Muscle of back (tissue), 3 donors: ENCODE measurements at regions not wholly inside any gene's neighbourhood (a gene's known extent, or its start where the extent isn't known, plus 50 kb on each side); places are given as distances from the start of the nearest gene placed in this dataset.

Experiments
- DNase-seq, 3 donors: peaks; one replicate each; pipeline versions ENCODE4 v3.0.0 to v3.0.0-alpha.2; 2013

DNA sequence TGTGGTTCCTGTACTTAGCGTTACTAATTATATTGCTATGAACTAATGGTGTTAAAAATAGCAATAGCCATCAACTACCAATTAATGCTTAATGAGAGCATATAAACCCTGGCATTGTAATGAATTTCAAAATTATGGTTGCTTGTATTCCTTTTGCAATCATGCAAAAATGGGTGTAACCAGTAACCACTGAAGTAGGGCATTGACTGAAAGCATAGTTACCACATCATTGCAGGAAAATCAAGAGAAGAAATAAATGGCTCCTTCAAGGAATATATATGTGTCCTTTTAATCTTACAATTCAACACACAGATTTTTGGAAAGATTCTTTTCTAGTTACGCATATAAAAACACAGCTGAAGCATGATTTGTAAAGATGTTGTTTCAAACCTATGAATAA, 328.3 kb upstream of the AGTR1 start:
- no peak for DNase-seq

DNA sequence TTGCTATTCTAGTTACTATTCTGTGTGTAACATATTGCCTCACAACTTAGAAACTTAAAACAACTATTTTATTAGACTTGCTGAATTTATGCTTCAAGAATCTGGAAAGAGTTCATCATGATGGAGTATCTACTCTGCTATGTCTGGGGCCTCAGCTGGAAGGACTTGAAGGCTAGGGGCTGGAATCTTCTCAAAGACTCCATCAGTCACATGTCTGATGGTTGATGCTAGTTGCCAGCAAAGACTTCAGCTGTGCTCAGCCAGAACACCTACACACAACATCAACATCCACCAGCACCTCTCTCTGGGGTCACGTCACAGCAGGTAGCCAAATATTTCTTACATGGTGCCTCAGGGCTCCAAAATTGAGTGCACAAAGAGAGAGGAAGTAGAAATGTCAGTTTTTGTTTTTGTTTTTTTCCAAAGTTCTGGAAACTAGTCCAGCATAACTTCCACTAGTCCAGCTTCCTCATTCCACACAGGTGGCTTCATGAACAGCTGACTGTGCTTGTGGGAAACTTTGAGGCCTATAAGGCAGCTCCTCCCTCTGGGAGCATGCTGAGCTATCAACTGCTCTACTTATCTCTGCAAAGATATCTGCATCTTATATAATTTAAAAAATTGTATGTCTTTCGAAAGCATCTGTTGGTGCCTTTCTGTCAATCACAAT, 325.4 kb upstream of the AGTR1 start:
- peak; percentile 27 to 71 (median 48) for DNase-seq

DNA sequence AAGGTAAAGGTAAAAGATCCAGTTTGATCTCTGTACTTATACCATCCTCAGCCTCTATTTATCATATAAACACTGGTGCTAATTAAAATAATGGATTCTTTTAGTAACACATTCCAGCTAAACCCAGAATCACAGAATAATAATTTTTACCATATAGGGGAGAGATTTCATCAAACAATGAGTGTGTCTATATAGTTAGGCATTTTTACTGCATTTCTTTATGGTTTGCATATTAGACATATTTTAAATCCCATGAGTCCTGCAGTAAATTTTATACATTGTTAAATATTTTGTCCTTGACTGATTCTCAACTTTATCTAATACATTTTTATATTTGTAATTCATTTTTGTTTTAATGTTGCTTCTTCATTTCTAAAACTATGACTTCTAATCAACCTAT, 323.7 kb upstream of the AGTR1 start:
- peak in 1 of 3 donors; percentile 13 for DNase-seq

DNA sequence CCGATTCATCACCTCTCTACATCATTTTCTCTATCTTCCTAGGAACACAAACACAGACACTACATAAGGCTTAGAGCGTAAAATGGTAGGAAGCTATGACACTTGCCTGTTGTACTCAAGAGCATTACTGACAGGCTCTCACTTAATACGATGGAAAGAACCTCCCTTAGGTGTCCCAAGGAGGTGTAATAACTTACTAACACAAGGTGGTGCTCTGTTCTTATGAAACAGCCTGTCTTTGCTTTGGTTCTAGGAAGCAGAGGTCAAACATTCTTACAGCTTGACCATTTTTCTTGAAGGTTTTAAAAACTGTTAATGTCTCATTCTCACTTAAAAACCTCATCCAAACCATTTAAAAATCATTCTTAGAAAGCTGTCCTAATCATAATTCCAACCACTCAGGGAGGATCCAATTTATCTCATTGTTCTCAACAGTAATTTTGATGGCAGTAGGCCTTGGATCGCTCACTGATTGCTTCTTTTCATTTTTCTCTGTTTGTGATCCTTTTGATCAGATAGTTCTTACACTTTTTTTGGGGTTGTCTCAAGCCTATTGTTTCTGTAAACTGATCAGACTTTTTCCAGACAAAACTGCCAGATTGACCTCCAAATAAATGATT, 317.8 kb upstream of the AGTR1 start:
- DNase-seq = peak; percentile 41 to 70 (median 49)

DNA sequence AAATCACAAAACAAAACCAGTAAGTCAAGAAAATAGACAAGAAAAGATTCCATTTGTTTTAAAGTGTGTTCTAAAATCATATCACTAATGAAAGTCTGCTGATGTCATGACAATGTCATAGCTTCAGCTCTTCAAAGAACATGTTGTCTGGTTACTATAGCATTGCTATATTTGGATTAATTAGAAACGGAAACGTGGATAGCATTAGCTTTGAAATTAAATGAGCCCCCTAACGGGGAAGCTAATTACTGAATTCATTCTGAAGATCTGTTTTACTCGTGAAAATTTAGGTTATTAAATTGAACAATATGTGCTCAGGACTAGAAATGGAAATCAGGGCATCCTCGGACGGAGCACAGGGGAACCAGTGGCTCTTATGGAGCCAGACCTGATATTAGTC, 316.7 kb upstream of the AGTR1 start:
- DNase-seq = no peak

DNA sequence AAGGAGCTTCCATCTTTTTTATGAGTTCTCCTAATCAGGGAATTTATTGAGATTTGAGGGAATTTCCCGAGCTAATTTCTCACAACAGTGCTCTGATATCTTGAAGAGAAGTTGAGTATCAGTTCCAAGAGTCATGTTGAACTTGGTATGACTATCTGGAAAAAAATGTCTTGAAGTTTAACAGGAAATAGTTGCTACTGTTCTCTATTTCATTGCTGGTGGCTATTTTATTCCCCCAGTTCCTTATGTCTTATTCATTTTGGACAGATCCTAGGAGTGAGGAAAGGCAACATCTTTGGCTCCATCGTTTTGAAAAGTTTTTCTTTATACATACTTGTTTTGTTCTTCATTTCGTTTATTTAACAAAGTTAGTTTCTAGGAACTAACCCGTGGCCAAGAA, 307.8 kb upstream of the AGTR1 start:
- DNase-seq = no peak

DNA sequence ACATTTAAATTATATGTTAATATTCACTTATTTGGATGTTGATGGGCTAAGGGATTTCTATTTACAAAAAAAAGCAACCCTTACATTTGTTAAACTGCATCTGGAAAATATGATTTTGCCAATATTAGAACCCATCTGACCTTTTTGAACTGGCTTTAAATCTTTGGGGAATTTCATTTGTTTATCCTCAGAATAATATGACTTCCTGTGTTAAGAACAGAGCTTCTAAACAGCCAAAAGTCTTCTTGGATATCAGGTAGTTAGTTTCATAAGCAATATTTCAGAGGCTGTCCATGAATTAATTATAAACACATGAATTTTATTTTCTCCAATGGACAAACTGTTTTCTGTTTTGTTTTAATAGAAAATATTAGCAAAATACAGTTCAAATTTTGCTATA, 301.9 kb upstream of the AGTR1 start:
- DNase-seq = peak in 2 of 3 donors; percentile 8 to 54

DNA sequence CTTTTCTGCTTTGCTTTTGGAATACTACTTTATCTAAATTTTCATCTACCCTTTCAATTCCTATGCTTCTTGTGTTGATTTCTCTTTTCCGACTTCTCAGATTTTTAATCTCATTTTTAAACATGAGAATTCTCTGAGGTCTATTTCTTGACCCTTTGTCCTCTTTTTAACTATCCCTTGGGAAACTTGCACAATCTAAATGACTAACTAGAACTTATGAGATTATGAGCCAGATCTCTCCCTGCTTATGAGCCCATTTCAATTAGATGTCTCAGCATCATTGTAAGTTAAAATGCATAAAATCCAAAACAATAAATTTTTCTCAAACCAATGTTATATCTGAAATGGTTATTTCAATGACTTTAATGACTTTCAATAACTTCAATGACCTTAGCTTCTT, 296.9 kb upstream of the AGTR1 start:
- no peak for DNase-seq

DNA sequence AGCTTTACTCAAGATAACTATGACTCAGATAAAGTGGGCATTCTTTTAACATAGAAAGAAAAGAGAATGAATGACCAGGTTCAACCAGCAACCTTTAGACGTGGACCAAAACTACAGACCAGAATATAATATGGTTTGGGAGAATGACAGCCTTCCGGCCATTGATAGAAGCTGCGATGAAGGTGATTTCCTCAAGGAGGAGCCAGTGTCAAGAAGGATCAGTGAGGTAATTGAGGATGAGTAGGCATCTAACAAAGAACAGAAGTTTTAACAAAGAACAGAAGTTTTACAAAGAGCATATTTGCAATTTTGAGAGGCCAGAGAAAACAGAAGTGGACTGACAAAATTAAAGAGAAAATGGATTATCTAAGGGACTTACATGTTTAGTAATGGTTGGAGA, 289.0 kb upstream of the AGTR1 start:
- no peak for DNase-seq

DNA sequence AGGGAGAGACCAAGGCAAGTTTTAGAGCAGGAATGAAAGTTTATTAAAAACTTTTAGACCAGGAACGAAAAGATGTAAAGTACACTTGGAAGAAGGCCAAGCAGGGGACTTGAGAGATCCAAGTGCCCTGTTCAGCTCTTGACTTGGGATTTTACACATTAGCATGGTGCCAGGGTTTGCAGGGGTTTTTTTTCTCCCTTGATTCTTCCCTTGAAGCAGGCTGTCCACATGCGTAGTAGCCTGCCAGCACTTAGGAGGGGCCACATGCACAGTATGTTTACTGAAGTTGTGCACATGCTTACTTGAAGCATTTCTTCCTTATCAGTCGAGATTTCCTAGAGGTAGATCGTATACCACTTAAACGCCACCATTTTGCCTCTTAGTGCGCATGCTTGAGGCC, 277.5 kb upstream of the AGTR1 start:
- DNase-seq = no peak

DNA sequence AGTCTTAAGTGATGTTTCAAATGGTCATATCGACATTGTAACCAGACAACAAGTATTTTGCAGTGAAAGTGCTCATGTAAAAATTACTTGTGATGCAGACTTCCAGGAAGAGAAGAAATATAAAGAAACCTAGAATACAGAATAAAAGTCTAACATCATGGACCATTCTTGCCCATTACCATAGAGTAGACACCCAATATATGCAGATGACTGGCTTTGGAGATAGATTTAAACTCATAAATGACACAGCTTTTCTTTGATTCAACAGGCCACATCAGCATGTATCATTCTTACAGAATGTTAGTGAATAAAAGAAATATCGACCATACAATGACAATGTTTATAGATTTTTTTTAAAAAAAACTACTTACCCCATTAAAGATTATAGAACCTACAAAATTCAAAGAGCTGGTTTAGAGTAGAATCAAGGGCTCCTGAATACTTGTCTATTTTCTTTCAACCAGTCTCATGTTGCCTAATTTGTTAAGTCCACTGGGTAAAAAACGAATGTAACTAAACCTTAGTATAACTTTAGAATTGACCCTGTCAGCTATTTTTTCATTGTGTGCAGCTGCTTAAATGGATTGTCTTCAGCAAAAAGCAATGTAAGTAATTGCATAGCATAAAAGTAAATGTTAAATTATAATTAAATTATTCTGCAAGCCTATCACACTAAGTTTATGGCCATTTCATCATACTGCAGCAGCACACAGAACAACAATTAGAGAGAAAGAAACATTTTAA, 268.7 kb upstream of the AGTR1 start:
- no peak for DNase-seq

DNA sequence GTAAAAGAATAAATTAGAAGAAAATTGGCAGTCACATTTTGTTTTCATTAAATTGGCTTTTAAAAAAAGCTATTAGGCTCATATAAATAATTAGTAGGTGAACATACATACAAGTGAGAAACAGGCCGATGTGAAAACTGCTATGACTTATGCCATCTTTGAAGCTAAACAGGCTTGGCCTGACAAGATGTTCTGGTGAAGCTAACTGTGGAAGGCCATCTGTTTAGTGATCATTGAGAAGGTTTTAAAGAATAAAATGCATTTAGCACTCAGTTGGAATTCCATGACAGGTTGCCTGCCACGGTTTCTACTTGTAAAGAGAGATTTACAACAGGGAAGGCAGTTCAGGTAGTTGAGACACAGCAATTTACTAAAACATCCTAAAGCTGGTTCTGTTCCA, 264.0 kb upstream of the AGTR1 start:
- DNase-seq = no peak

DNA sequence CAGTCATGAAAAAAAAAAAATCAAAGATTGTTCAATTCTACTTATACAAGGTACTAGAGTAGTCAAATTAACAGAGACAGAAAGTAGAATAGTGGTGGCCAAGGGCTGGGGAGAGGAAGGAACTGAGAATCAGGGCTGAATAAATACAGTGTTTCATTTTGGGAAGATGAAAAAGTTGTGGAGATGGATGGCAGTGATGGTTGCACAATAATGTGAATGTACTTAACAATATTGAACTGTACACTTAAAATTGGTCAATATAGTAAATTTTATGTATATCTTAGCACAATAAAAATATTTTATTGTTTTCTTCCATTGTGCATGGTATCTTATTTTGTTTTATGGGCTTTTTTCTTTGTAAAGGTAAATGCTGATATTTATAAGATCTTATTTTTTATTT, 262.2 kb upstream of the AGTR1 start:
- no peak for DNase-seq

DNA sequence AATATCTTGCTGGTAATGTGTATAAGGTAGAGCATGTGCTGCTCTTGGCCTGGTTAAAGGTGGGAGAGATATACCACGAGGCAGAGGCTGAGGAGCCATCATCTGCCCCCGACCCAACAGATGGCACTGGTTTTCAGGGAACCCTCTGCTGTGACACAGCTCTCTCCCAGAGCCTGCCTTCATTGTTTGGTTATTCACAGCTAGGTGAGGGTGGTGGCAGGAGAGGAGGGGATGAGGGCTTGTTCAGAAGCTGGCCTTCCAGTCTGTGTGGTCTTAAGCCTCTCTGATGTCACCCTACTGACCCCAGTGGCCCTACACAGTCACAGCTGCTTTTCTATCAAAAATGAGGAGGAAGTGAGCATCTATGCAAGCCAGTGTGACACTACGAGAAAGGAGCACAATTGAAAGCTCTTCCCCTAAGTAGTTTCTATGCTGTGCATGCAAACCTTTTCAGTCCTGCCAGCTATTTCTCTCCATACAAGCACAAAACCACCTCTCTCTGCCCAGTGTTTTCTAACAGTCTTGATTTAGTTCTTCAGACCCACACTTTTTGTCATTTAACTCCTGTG, 258.4 kb upstream of the AGTR1 start:
- DNase-seq = no peak

DNA sequence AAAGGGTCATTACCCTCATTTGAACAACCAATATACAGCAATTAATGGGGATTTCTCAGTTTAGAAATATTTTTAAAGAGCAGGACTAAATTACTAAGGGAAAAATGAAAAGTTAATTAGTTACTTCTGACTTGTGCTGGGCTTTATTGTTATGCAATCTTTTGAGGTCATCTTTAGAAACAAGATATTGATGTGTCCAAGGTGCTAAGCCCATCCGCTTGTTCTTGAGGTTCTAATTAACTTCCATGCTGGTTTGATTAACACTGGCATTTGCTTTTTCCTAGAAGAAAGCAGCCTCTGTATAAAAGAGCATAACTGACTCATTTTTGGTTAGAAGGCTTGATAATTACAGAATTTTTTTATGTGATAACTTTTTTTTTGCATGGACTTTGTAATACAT, 256.5 kb upstream of the AGTR1 start:
- DNase-seq = no peak

DNA sequence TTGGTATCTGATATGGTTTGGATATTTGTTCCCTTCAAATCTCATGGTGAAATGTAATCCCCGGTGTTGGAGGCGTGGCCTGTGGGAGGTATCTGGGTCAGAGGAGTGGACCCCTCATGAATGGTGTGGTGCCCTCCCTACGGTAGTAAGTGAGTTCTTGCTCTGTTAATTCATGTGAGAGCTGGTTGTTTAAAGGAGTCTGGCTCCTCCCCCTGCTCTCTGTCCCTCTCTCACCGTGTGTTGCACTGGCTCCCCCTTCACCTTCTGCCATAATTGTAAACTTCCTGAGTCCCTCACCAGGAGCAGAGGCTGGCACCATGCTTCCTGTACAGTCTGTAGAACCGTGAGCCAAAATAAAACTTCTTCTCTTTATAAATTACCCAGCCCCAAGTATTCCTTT, 246.9 kb upstream of the AGTR1 start:
- no peak for DNase-seq

DNA sequence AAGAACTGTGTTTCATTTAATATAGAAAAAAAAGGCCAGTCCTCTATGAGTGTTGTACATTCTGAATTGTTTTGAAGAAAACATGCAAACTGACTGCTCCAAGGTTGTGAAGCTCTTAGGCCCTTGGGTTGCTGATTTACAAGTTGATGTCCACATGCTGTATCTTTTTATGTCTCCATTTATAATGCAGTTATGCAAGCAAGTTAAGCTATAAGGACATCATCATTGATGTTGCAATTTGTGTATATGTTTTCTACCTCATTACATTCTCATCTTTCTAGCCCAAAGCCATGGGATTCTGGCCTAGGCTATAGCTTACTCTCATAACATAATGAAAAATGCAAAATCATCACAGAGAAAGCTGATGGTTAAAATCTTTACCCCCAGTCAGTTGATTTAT, 245.7 kb upstream of the AGTR1 start:
- no peak for DNase-seq

DNA sequence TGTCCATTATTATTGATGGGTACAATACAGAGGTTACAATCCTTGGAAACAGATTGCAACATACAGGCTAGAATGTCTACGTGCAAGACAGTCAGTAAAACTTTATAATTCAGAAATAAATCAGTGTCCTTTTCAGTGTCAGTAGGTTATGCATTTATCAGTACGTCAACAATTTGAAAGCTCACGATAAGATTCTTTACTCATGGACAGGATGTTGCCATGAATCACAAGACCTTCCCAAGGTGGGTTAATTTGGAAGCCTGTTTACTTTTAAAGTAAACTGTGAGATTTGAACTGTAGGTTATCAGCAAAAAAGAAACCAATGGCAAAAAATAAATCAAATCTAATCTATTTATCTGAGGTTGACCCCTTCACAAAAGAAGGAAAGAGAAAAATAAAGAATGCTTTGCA, 243.9 kb upstream of the AGTR1 start:
- peak in 1 of 3 donors; percentile 20 for DNase-seq

DNA sequence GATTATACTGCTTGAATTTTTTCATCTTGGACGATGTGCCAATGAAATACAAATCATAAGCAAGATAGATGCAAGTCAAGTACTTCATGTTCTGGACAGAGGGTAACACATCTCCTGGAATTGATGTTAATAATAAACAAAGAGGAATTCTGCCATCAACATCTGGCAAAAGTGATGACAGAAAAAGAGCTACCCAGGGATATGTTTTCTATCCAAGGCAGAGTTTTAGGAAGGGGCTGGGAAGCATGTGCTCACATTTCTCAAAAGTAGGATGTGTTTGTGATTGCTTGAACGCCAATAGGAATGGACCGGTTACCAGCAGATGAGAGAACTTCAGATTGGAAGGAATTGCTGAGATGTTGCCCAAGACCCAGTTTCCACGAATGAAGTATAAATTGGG, 242.6 kb upstream of the AGTR1 start:
- peak; percentile 62 to 90 (median 70) for DNase-seq

DNA sequence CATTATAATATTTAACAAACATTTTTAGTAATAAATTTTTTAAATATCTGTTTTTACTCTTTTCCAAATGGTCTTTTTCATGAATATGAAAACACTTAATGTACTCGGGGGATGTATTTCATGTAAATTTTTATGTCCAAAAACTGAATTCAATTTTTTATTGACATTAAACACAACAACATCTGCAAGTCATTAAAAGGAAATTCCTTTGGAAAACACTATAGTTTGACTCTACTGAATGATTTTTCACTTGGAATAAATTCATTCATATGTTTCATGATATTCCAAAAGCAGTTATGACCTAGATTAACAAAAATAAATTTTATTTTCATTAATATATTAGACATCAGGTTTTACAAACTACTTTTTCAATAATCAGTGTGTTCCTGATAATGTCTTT, 239.8 kb upstream of the AGTR1 start:
- peak; percentile 22 to 56 (median 33) for DNase-seq

DNA sequence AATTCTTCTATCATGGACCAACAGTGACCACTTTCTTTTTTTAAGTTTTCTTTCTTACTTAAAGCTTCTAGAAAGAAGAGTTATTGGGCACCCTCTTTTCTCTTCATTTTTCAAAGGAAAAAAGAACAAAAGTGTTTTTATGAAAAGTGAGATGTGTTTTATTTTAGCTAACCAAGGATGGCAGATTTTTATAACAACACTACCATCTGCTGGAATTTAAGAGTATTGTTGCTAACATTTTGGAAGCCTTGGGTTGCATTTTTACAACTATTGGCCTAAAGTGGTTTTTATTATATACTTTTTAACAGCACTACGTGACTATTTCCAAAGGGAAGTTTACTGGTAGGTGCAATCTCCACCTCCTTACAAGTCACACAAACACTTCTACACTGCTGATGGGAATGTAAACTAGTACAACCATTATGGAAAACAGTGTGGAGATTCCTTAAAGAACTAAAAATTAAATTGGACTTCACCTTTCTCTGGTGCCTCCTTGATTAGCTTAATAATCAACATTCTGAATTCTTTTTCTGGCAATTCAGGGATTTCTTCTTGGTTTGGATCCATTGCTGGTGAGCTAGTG, 237.7 kb upstream of the AGTR1 start:
- no peak for DNase-seq

DNA sequence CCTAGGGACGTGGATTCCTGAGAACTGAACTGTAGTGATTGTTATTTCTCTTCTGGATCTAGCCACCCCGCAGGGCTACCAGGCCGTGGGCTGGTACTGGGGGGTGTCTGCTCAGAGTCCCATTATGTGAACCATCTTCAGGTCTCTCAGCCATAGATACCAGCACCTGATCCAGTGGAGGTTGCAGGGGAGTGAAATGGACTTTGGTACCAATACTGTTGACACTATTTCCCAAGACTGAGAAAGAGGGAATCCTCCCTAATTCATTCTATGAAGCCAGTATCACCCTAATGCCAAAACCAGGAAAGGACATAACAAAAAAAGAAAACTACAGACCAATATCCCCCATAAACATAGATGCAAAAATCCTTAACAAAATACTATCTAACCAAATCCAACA, 237.0 kb upstream of the AGTR1 start:
- DNase-seq = no peak

DNA sequence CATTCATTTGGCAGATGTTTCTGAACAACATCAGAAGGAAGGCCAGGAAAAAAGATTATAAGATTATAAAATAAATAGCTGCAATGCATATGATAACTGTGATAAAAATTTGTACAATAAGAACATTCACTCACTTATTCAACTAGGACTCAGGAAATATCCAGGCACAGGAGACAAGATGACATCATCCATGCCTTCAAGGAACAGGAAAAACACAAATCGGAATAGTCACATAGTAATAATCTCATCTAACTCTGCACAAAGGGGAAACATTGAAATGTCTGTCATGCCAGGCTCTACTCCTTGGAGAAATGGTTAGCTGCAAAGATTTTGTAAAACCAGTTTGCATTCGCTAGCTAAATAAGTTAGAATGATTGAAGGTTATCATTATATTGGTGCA, 233.5 kb upstream of the AGTR1 start:
- peak in 1 of 3 donors; percentile 18 for DNase-seq
